PFSK-1 (cell line): ENCODE measurements at regions not wholly inside any gene's neighbourhood (a gene's known extent, or its start where the extent isn't known, plus 50 kb on each side); places are given as distances from the start of the nearest gene placed in this dataset.
A peak's percentile ranks its signal among the peaks of the same experiment; 100 is the strongest.

Experiments used
- FOXP2 ChIP-seq: optimal IDR thresholded peaks from 2 replicates; pipeline ENCODE3; 2011; ENCODE audit warnings: borderline replicate concordance, control low read depth, inconsistent platforms; ENCODE audit not compliant: insufficient read depth; ENCODE audit errors: extremely low read length, extremely low read depth
- POLR2AphosphoS5 ChIP-seq: IDR thresholded peaks from 2 replicates; pipeline ENCODE4 v1.6.1; 2012; ENCODE audit warnings: low read depth, mild to moderate bottlenecking, control low read depth, low read length, moderate library complexity
- SIN3A ChIP-seq: IDR thresholded peaks from 2 replicates; pipeline ENCODE4 v1.6.1; 2012; ENCODE audit warnings: mild to moderate bottlenecking, low read length, moderate library complexity, borderline replicate concordance; ENCODE audit not compliant: insufficient read depth
- TAF1 ChIP-seq: IDR thresholded peaks from 2 replicates; pipeline ENCODE4 v1.6.1; 2012; ENCODE audit warnings: low read length, control low read depth, borderline replicate concordance; ENCODE audit not compliant: insufficient read depth
- TF ChIP-seq, protein P1 (sequence below), 2 experiments: IDR thresholded peaks; 2 replicates each; pipeline versions ENCODE4 v1.6.1 to v1.8.0; 2011 to 2012; ENCODE audit warnings: low read depth in 2 of 2, low read length in 2 of 2, control low read depth in 1 of 2, inconsistent platforms in 1 of 2, mild to moderate bottlenecking in 1 of 2, moderate library complexity in 1 of 2; ENCODE audit not compliant: insufficient read depth in 1 of 2

DNA sequence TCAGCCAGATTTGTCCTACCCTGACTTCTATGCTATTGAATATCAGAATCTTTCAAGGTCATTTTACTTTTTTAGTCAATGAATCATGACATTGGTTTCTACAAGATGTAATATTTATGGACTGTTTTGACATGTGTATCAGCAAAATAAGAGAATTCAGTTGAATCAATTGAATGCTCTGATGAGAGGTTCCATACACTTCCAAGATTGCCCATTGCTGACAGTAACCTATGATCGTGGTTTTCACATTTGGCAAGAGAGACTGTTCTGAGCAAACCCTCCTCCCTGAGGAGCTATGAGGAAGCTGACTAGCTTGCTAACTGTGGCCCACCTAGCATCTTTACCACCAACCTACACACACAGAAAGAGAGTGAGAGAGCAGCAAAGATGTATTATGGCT, 56.7 kb upstream of the FST start:
- TF ChIP-seq FOXP2 (no peak), TAF1 (no peak)

DNA sequence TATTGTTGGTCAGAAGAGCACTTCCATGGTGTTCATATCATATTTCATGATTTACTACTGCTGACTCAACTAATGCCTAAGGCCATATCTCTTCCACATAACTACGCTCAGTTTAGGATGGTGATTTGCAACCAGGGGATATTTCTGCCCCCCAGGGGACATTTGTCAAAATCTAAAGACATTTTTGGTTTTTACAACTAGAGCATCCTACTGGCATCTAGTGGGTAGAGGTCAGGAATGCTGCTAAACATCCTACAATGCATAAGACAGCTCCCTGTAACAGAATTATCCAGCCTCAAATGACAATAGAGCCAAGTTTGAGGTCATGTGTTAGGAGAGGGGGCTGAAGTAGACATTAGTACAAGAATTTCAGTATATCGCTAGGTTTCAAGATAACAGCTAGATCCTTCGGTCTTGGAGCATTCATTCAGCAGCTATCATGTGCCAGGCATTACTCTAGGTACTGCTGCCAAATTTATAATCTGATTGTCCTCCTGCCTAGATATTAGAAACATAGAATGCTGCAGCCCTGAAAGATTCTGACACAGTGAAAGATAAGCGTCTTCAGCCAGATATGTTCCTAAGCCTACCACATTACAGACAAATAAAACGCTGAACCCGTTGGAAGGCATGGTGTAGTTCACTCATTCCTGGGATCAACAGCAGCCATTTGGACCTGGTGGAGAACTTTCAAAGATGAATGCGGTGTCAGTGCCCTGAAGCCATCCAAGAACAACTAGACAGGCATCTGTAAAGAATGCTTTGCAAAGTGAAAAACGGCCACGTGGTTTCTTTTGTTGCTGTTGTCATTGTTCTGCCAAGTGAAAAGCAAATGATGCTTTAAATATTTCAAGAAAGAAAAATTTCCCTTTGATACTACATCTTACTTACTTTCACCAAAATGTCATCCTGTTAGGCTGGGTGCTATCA, 55.5 kb upstream of the FST start:
- TF ChIP-seq POLR2AphosphoS5, result no peak
- TF ChIP-seq SIN3A, result no peak

DNA sequence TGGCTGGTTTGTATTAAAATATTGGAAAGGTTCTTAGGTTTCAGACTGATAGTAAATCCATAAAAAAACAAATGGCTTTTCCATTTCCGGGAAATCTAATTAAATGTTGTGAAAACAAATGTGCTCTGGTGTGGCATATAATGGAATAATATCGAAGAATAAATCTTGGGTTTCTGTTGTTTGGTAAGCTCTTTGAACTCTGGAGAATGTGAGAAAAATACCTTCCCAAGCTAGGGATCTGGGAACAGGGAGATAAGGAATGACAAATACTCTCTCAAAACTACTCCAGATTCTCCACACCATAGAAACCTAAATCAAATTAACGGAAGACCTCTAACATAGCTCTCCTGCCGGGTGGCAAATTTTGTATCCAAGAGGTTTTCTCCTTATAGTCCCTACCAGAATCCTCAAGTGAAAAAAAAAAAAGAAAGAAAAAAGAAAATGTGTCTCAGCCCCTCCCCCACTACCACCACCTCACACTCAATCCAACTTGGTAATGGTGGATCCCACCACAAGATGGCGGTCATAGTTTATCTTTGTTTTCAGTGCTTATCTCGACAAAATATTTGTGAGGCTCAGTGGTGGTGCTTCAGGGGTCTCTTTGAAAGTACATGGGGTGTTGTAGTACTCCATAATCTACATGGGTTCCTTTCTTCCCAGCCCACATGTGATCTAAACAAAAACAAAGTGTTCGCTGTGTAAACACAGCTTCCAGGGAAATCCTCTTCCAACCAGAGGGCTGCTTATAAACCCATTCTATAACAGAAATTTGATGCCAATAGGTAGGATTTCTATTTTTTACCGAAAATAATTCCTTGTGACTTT, 54.5 kb upstream of the FST start:
- TF ChIP-seq, protein P1, sequence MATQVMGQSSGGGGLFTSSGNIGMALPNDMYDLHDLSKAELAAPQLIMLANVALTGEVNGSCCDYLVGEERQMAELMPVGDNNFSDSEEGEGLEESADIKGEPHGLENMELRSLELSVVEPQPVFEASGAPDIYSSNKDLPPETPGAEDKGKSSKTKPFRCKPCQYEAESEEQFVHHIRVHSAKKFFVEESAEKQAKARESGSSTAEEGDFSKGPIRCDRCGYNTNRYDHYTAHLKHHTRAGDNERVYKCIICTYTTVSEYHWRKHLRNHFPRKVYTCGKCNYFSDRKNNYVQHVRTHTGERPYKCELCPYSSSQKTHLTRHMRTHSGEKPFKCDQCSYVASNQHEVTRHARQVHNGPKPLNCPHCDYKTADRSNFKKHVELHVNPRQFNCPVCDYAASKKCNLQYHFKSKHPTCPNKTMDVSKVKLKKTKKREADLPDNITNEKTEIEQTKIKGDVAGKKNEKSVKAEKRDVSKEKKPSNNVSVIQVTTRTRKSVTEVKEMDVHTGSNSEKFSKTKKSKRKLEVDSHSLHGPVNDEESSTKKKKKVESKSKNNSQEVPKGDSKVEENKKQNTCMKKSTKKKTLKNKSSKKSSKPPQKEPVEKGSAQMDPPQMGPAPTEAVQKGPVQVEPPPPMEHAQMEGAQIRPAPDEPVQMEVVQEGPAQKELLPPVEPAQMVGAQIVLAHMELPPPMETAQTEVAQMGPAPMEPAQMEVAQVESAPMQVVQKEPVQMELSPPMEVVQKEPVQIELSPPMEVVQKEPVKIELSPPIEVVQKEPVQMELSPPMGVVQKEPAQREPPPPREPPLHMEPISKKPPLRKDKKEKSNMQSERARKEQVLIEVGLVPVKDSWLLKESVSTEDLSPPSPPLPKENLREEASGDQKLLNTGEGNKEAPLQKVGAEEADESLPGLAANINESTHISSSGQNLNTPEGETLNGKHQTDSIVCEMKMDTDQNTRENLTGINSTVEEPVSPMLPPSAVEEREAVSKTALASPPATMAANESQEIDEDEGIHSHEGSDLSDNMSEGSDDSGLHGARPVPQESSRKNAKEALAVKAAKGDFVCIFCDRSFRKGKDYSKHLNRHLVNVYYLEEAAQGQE (IDR thresholded peaks at IDR 0.05; ENCODE audit: insufficient read depth in 1 of 2, low read depth in 2 of 2, low read length in 2 of 2), result no peak
- TF ChIP-seq FOXP2 (no peak), POLR2AphosphoS5 (no peak), SIN3A (no peak), TAF1 (no peak)

DNA sequence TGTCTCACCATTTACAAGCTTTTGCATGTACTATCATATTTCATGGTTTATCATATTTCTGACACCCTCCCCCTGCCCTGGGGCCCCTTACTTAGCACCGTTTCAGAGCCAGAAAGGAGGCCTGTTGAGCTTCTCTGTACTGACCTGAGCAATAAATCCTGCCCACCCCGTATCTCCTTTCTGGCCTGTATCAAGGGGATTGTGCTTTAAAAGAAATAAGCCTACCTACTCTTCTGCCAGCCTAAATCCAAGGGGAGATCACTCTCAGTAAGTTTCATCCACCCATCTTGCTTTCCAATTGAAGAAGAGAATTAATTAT, 54.0 kb upstream of the FST start:
- TF ChIP-seq, protein P1 (IDR thresholded peaks at IDR 0.05; ENCODE audit: insufficient read depth in 1 of 2, low read depth in 2 of 2, low read length in 2 of 2), result no peak
- TF ChIP-seq SIN3A (no peak), TAF1 (no peak), POLR2AphosphoS5 (no peak), FOXP2 (no peak)

DNA sequence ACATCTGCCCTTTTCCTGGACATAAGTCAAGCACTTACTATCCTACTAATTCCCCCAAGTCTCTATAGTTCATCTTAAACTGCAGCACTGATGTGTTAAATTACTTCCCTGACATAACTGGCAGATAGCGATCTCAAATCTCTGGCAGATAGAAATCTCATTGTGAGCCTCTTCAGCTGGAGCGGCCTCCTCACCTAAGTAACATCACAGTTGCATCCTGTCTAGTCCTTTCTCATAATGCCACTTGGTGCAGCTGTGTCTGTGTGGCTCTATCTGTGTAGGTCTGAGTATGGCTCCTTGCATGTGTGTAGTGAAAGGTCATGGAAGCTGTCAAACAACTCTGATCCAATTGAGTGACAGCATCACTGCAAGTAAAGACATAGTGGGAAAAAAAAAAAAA, 53.6 kb upstream of the FST start:
- TF ChIP-seq POLR2AphosphoS5 (no peak), TAF1 (no peak), FOXP2 (no peak), SIN3A (no peak)
- TF ChIP-seq, protein P1 (IDR thresholded peaks at IDR 0.05; ENCODE audit: insufficient read depth in 1 of 2, low read depth in 2 of 2, low read length in 2 of 2), result peak in 1 of 2 experiments; percentile 47; a peak in 1 of 4 replicates

DNA sequence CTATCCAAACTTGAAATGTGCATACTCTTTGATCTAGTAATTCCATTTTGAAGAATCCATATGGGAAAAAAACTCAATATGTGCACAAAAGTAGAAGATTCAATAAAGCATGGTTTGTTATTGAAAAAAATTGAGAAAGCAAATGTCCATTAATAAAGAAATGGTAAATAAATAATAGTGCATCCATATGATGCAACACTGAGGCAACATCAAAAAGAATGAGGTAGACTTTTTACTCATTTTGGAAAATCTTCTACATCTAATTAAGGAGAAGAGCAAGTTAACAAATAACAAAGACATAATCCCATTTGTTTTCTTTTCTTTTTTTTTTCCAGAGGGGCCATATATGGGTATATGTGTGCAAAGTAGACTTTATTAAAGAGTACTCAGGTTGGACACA, 52.5 kb upstream of the FST start:
- TF ChIP-seq TAF1 (no peak), POLR2AphosphoS5 (no peak), FOXP2 (no peak), SIN3A (no peak)
- TF ChIP-seq, protein P1 (IDR thresholded peaks at IDR 0.05; ENCODE audit: insufficient read depth in 1 of 2, low read depth in 2 of 2, low read length in 2 of 2), result no peak
